ENCODE measurements at regions not wholly inside any gene's neighbourhood (a gene's known extent, or its start where the extent isn't known, plus 50 kb on each side); places are given as distances from the start of the nearest gene placed in this dataset.

DNA sequence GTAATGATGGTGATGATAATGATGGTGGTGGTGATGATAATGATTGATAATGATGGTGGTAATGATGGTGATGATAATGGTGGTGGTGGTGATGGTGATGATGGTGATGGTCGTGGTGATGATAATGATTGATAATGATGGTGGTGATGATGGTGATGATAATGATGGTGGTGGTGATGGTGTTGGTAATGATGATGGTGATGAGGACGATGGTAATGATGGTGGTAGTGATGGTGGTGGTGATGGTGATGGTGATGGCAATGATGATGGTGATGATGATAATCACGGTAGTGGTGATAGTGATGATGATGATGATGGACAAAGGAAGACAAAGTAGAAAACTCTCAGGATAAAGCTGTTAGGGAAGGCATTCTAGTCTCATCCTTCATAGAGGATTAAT lies 310.5 kb downstream of the MSX2 start:
- TF ChIP-seq CTCF (IDR thresholded peaks at IDR 0.05) (no peak), POLR2A (IDR thresholded peaks at IDR 0.05) (no peak), POLR2AphosphoS5 (IDR thresholded peaks at IDR 0.05; ENCODE audit: insufficient read depth in 1 of 2, low read depth in 1 of 2) (no peak)
